ENCODE measurements at regions not wholly inside any gene's neighbourhood (a gene's known extent, or its start where the extent isn't known, plus 50 kb on each side); places are given as distances from the start of the nearest gene placed in this dataset.

- no peak for TF ChIP-seq POLR2AphosphoS5 (IDR thresholded peaks at IDR 0.05)
- no peak for TF ChIP-seq CTCF (IDR thresholded peaks at IDR 0.05 in 8 of 11, conservative IDR thresholded peaks at IDR 0.05 in 3 of 11)
Measured at GRCh38 chr3:13159890-13160289, 86.7 kb upstream of the IQSEC1 start.

All from spleen (tissue), 7 donors.